GM12878 (cell line): ENCODE measurements at regions not wholly inside any gene's neighbourhood (a gene's known extent, or its start where the extent isn't known, plus 50 kb on each side); places are given as distances from the start of the nearest gene placed in this dataset.

ENCODE experiments used
- ATAC-seq: fragments of 200-7000 bp; cut with Tn5 transposase; 3 replicates; pipeline ENCODE4 v1.9.1; 2020; ENCODE audit warnings: mild to moderate bottlenecking, moderate library complexity
- BruUV-seq: library from RNA; stranded (reverse); fragments of 400-500 nt; replicated peaks from 2 replicates; lab custom pipeline; 2021; lab: Mats Ljungman, UMichigan
- CTCF ChIA-PET: fragments of 300-600 bp; sonication (Branson Sonifier 250); formaldehyde crosslinking; extraction: SDS; loops from one replicate; lab custom pipeline; 2021; ENCODE audit warnings: inconsistent platforms; lab: Yijun Ruan, JAX
- POLR2A ChIA-PET: fragments of 350-600 bp; formaldehyde crosslinking; extraction: SDS; loops from one replicate; lab custom pipeline; 2021; ENCODE audit warnings: inconsistent platforms; lab: Charles Lee
- RAD21 ChIA-PET: fragments of 300-600 bp; sonication (Branson Sonifier 250); formaldehyde crosslinking; loops from one replicate; lab custom pipeline; 2023; ENCODE audit warnings: antibody characterized with exemption; ENCODE audit not compliant: unreplicated experiment; lab: Charles Lee
- SMC1A ChIA-PET: fragments of 300-600 bp; sonication (Branson Sonifier 250); formaldehyde crosslinking; loops from one replicate; lab custom pipeline; 2023; ENCODE audit not compliant: unreplicated experiment, uncharacterized antibody; lab: Charles Lee
- DNase-seq: peaks from one replicate; pipeline ENCODE4 v3.0.0-alpha.2; 2011; ENCODE audit warnings: low read depth, low spot score
- FAIRE-seq: peaks from 3 replicates; lab custom pipeline; 2011; peaks lifted over from hg19 to GRCh38; lab: Jason Lieb, UNC
- H2AFZ ChIP-seq: 2 replicates; pipeline ENCODE4 v1.6.0; 2011; ENCODE audit warnings: low read depth, low read length, control low read depth; ENCODE audit not compliant: control insufficient read depth
- H3K27ac ChIP-seq: 2 replicates; pipeline ENCODE4 v1.5.1; 2011; ENCODE audit warnings: control low read depth; ENCODE audit not compliant: control insufficient read depth, insufficient read depth
- H3K27me3 ChIP-seq, 2 experiments: replicated peaks in 1 of 2; 2 replicates each; pipeline versions ENCODE4 v1.6.0 to v1.6.1; 2011; ENCODE audit warnings: low read length in 1 of 2; ENCODE audit not compliant: control insufficient read depth in 2 of 2, insufficient read depth in 2 of 2
- H3K36me3 ChIP-seq, 2 experiments: 2 replicates each; pipeline ENCODE4 v1.5.1; 2011; ENCODE audit warnings: low read length in 1 of 2; ENCODE audit not compliant: control insufficient read depth in 2 of 2, insufficient read depth in 2 of 2
- H3K4me1 ChIP-seq: 2 replicates; pipeline ENCODE4 v1.6.1; 2011; ENCODE audit warnings: mild to moderate bottlenecking, low read length, moderate library complexity, mixed read lengths; ENCODE audit not compliant: control insufficient read depth, insufficient read depth
- H3K4me2 ChIP-seq: 2 replicates; pipeline ENCODE4 v1.6.0; 2011; ENCODE audit warnings: control low read depth; ENCODE audit not compliant: control insufficient read depth, insufficient read depth
- H3K4me3 ChIP-seq: fragments of 200-600 bp; sonication (generic); 2 replicates; pipeline ENCODE4 v1.5.1; 2016
- H3K79me2 ChIP-seq: 2 replicates; pipeline ENCODE4 v1.6.0; 2011; ENCODE audit warnings: low read length; ENCODE audit not compliant: control insufficient read depth, insufficient read depth
- H3K9ac ChIP-seq: 2 replicates; pipeline ENCODE4 v1.8.0; 2011; ENCODE audit warnings: low read length, control low read depth, mixed read lengths; ENCODE audit not compliant: control insufficient read depth, insufficient read depth
- H3K9me3 ChIP-seq: replicated peaks from 3 replicates; pipeline ENCODE4 v1.5.1; 2011; ENCODE audit warnings: mild to moderate bottlenecking, low read length; ENCODE audit not compliant: control insufficient read depth, insufficient read depth
- H4K20me1 ChIP-seq: 2 replicates; pipeline ENCODE4 v1.6.0; 2011; ENCODE audit not compliant: control insufficient read depth, insufficient read depth
- CHD1 ChIP-seq: IDR thresholded peaks from 2 replicates; pipeline ENCODE4 v1.6.1; 2012; ENCODE audit warnings: low read depth, low read length, improper control_type of control experiment
- FOXK2 ChIP-seq: fragments of 450-650 bp; IDR thresholded peaks from 2 replicates; pipeline ENCODE4 v1.6.1; 2017; ENCODE audit warnings: mild to moderate bottlenecking, moderate library complexity
- HDAC6 ChIP-seq: fragments of 200-600 bp; sonication (generic); IDR thresholded peaks from one replicate; pipeline ENCODE4 v1.8.0; 2017; ENCODE audit warnings: antibody characterized with exemption; ENCODE audit not compliant: unreplicated experiment
- MEF2A ChIP-seq: IDR thresholded peaks from 2 replicates; pipeline ENCODE4 v1.6.1; 2011; ENCODE audit warnings: low read depth, mild to moderate bottlenecking, low read length, moderate library complexity; ENCODE audit not compliant: insufficient read depth
- NBN ChIP-seq: fragments of 450-650 bp; IDR thresholded peaks from 2 replicates; pipeline ENCODE4 v1.6.1; 2016
- SUZ12 ChIP-seq: fragments of 200-600 bp; sonication (generic); IDR thresholded peaks from one replicate; pipeline ENCODE4 v1.6.1; 2018; ENCODE audit warnings: antibody characterized with exemption, mild to moderate bottlenecking; ENCODE audit not compliant: unreplicated experiment
- ZBTB11 ChIP-seq: fragments of 450-650 bp; formaldehyde crosslinking; IDR thresholded peaks from 2 replicates; pipeline ENCODE4 v1.5.0; 2022; ENCODE audit warnings: mild to moderate bottlenecking, missing genetic modification characterization
- ZNF24 ChIP-seq: fragments of 450-650 bp; IDR thresholded peaks from 2 replicates; pipeline ENCODE4 v1.6.1; 2017; ENCODE audit warnings: antibody characterized with exemption, mild to moderate bottlenecking
- ZZZ3 ChIP-seq: IDR thresholded peaks from 2 replicates; pipeline ENCODE4 v1.6.1; 2011; ENCODE audit warnings: low read depth; ENCODE audit not compliant: control insufficient read depth, insufficient read length
- WGBS: methylation state at CpG from one replicate; pipeline ENCODE4 v1.1.6; 2016; ENCODE audit warnings: low lambda C conversion rate; ENCODE audit not compliant: insufficient replicate concordance, insufficient coverage; ENCODE audit errors: missing lambda C conversion rate; 5-methylcytosine and 5-hydroxymethylcytosine counted together
- in situ Hi-C: fragments of 300-500 bp; cut with MboI; formaldehyde crosslinking; loops from 9 replicates; pipeline ENCODE4 v1.14.3; 2018; ENCODE audit warnings: mixed read lengths
- intact Hi-C: fragments of 100-400 bp; cut with micrococcal nuclease; formaldehyde crosslinking; loops from one replicate; pipeline ENCODE4 v1.14.2; 2022; ENCODE audit not compliant: unreplicated experiment

- in situ Hi-C loops = no loop called here
- no peak overlapping the region for H3K4me3 ChIP-seq
- SMC1A ChIA-PET = interaction anchor here (0.7 kb wide), 1 partner anchor 602 kb away, joined by 3 read pairs; no protein-coding TSS in a partner anchor
- CTCF ChIA-PET = no interaction called here
- no peak overlapping the region for H3K9ac ChIP-seq
- no peaks in the 10 kb centered on the region; a peak in 2 of 4 replicates for H3K27me3 ChIP-seq
- H3K36me3 ChIP-seq = no peaks in the 10 kb centered on the region
- H3K4me1 ChIP-seq = no peaks in the 10 kb centered on the region
- WGBS = 18% methylated on average over 4 of the region's 4 CpGs
- intact Hi-C loops = no loop called here
- no peaks in the 10 kb centered on the region for H3K9me3 ChIP-seq
- FAIRE-seq = no peak
- H3K79me2 ChIP-seq = no peaks in the 10 kb centered on the region
- no peaks in the 10 kb centered on the region for H4K20me1 ChIP-seq
- no peak overlapping the region for H3K4me2 ChIP-seq
- BruUV-seq = no TSS peak
- POLR2A ChIA-PET = no interaction called here
- no peak for TF ChIP-seq MEF2A
- no peak for TF ChIP-seq HDAC6
- TF ChIP-seq SUZ12 = no peak
- no peak for TF ChIP-seq ZZZ3
- no peak for TF ChIP-seq CHD1
- TF ChIP-seq FOXK2 = no peak
- no peak for TF ChIP-seq NBN
- no peak for TF ChIP-seq ZBTB11 (CRISPR knock-in tag)
- TF ChIP-seq ZNF24 = no peak
- ATAC-seq = no peak
- DNase-seq = no peak
- RAD21 ChIA-PET = no interaction called here
- no peak overlapping the region for H3K27ac ChIP-seq
- H2AFZ ChIP-seq = no peak overlapping the region
These were observed 220.3 kb downstream of the ALDH8A1 start for GRCh38 chr6:134729561-134729960.
